Thyroid gland (tissue), 4 donors: ENCODE measurements at regions not wholly inside any gene's neighbourhood (a gene's known extent, or its start where the extent isn't known, plus 50 kb on each side); places are given as distances from the start of the nearest gene placed in this dataset.

ENCODE experiments used
- CTCF ChIP-seq, 6 experiments: fragments of 200-600 bp in 3 of 6; fragments of 450-650 bp in 3 of 6; sonication (generic) in 3 of 6; IDR thresholded peaks; one replicate each; pipeline ENCODE4 v1.5.1; 2016 to 2019; ENCODE audit warnings: antibody characterized with exemption in 6 of 6, mild to moderate bottlenecking in 2 of 6, inconsistent platforms in 1 of 6, moderate library complexity in 1 of 6
- POLR2A ChIP-seq, 2 donors: fragments of 450-650 bp; IDR thresholded peaks; one replicate each; pipeline ENCODE4 v1.6.1; 2017; ENCODE audit warnings: antibody characterized with exemption in 2 of 2, mild to moderate bottlenecking in 2 of 2, moderate library complexity in 1 of 2

GRCh38 chr15:79513417-79513816, 81.3 kb downstream of the MINAR1 start:
- no peak for TF ChIP-seq CTCF (IDR thresholded peaks at IDR 0.05)
- TF ChIP-seq POLR2A (IDR thresholded peaks at IDR 0.05): no peak
